OCI-LY3 (cell line): ENCODE measurements at regions not wholly inside any gene's neighbourhood (a gene's known extent, or its start where the extent isn't known, plus 50 kb on each side); places are given as distances from the start of the nearest gene placed in this dataset.

Experiments
- CTCF ChIP-seq: fragments of 200-600, 300-600 bp; sonication (generic); IDR thresholded peaks from 2 replicates; pipeline ENCODE4 v1.5.1; 2014; ENCODE audit warnings: antibody characterized with exemption, low read length, low read depth
- EZH2phosphoT487 ChIP-seq: fragments of 200-600 bp; shearing (Covaris generic); IDR thresholded peaks from 2 replicates; pipeline ENCODE4 v1.6.1; 2018; ENCODE audit warnings: antibody characterized with exemption, mixed run types, low read depth

- no peak for TF ChIP-seq CTCF
- TF ChIP-seq EZH2phosphoT487 = no peak
Observed at GRCh38 chr10:107440741-107441140, 276.2 kb upstream of the SORCS1 start.
